ENCODE measurements at regions not wholly inside any gene's neighbourhood (a gene's known extent, or its start where the extent isn't known, plus 50 kb on each side); places are given as distances from the start of the nearest gene placed in this dataset.
"Not testable (repeated sequence)": the region's sequence is repeated elsewhere in the genome, so short reads cannot be mapped to it uniquely, and the experiment has no call there.

- TF ChIP-seq CTCF (conservative IDR thresholded peaks at IDR 0.05; ENCODE audit: low read length); EZH2phosphoT487 (IDR thresholded peaks at IDR 0.05; ENCODE audit: borderline replicate concordance, low read depth, low read length): not testable (repeated sequence)
Measured at GRCh38 chr1:146522345-146522744, 293.5 kb upstream of the NOTCH2NLA start.
